ENCODE measurements at regions not wholly inside any gene's neighbourhood (a gene's known extent, or its start where the extent isn't known, plus 50 kb on each side); places are given as distances from the start of the nearest gene placed in this dataset.

DNA sequence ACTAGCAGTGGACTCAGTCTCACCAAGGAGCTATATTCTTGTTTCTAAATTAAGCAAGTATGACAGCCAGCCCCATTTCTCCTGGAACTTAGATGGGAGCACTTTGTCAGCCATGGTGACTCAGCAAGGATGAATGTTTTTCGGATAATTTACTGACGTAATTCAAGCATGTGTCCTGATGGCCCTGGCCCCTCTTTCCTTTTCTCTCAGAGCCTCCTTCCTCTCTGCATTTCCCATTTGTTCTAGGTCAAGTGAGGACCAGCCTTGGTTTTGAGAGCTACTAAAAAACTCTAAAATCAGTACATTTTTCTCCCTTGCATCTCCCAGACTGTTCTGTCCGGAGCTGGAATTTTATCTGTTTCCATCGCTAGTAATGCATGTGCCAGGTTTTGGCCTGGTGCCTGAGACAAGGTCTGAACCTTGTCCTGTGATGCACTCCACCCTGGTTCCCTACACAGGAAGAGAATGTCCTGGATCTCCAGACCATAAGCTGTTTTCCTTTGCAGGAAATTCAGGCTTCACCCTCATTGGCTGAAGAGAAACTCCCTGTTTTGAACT lies 256.6 kb upstream of the ROPN1 start:
- peaks cover 0 to 48% of the 10 kb centered on the region in 2 donors for H3K4me1 ChIP-seq

GRCh38 chr3:124249038-124249437 lies 257.1 kb upstream of the ROPN1 start:
- Histone ChIP-seq H3K27ac (peak overlapping the region; percentile 87 to 89), H3K4me1 (peaks cover 0 to 48% of the 10 kb centered on the region in 2 donors), H3K36me3 (no peaks in the 10 kb centered on the region), H3K9me3 (no peaks in the 10 kb centered on the region), H3K4me3 (no peak overlapping the region), H3K27me3 (no peaks in the 10 kb centered on the region)
- DNase-seq (ENCODE audit: low spot score), result no peak
- TF ChIP-seq, protein P1, sequence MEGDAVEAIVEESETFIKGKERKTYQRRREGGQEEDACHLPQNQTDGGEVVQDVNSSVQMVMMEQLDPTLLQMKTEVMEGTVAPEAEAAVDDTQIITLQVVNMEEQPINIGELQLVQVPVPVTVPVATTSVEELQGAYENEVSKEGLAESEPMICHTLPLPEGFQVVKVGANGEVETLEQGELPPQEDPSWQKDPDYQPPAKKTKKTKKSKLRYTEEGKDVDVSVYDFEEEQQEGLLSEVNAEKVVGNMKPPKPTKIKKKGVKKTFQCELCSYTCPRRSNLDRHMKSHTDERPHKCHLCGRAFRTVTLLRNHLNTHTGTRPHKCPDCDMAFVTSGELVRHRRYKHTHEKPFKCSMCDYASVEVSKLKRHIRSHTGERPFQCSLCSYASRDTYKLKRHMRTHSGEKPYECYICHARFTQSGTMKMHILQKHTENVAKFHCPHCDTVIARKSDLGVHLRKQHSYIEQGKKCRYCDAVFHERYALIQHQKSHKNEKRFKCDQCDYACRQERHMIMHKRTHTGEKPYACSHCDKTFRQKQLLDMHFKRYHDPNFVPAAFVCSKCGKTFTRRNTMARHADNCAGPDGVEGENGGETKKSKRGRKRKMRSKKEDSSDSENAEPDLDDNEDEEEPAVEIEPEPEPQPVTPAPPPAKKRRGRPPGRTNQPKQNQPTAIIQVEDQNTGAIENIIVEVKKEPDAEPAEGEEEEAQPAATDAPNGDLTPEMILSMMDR (IDR thresholded peaks at IDR 0.05), result no peak

More for the DNA sequence above, 256.6 kb upstream of the ROPN1 start:
- H3K27me3 ChIP-seq, result no peaks in the 10 kb centered on the region
- H3K27ac ChIP-seq, result peak overlapping the region; percentile 87 to 89
- TF ChIP-seq, protein P1 (IDR thresholded peaks at IDR 0.05), result no peak
- peak; percentile 72 for DNase-seq (ENCODE audit: low spot score)
- H3K9me3 ChIP-seq, result no peaks in the 10 kb centered on the region
- H3K36me3 ChIP-seq, result no peaks in the 10 kb centered on the region
- H3K4me3 ChIP-seq, result no peak overlapping the region

- no peaks in the 10 kb centered on the region for H3K9me3 ChIP-seq
- DNase-seq (ENCODE audit: low spot score), result no peak
- no peaks in the 10 kb centered on the region for H3K36me3 ChIP-seq
- H3K27ac ChIP-seq, result peak overlapping the region; percentile 31 to 87
- TF ChIP-seq, protein P1 (IDR thresholded peaks at IDR 0.05), result no peak
- no peak overlapping the region for H3K4me3 ChIP-seq
- no peaks in the 10 kb centered on the region for H3K27me3 ChIP-seq
- peaks cover 0 to 48% of the 10 kb centered on the region in 2 donors for H3K4me1 ChIP-seq
These were observed 258.1 kb upstream of the ROPN1 start for GRCh38 chr3:124250053-124250452.

GRCh38 chr3:124256156-124256555 lies 264.2 kb upstream of the ROPN1 start:
- H3K4me3 ChIP-seq, result no peak overlapping the region
- peaks cover 0 to 29% of the 10 kb centered on the region in 2 donors for H3K4me1 ChIP-seq
- no peak overlapping the region for H3K27ac ChIP-seq
- H3K27me3 ChIP-seq, result no peaks in the 10 kb centered on the region
- H3K9me3 ChIP-seq, result no peaks in the 10 kb centered on the region
- DNase-seq (ENCODE audit: low spot score), result no peak
- H3K36me3 ChIP-seq, result no peaks in the 10 kb centered on the region
- TF ChIP-seq, protein P1 (IDR thresholded peaks at IDR 0.05), result no peak

- Histone ChIP-seq H3K4me1 (peaks cover 0 to 29% of the 10 kb centered on the region in 2 donors), H3K27me3 (no peaks in the 10 kb centered on the region), H3K27ac (no peak overlapping the region), H3K4me3 (no peak overlapping the region), H3K36me3 (no peaks in the 10 kb centered on the region), H3K9me3 (no peaks in the 10 kb centered on the region)
- TF ChIP-seq, protein P1 (IDR thresholded peaks at IDR 0.05), result no peak
- no peak for DNase-seq (ENCODE audit: low spot score)
These were observed 264.7 kb upstream of the ROPN1 start for GRCh38 chr3:124256599-124256998.

GRCh38 chr3:124257336-124257864 lies 265.5 kb upstream of the ROPN1 start:
- DNase-seq (ENCODE audit: low spot score), result no peak
- no peak overlapping the region for H3K4me3 ChIP-seq

More at GRCh38 chr3:124257336-124257864, 265.5 kb upstream of the ROPN1 start:
- TF ChIP-seq, protein P1 (IDR thresholded peaks at IDR 0.05), result no peak
- Histone ChIP-seq H3K4me1 (peaks cover 0 to 29% of the 10 kb centered on the region in 2 donors), H3K27ac (no peak overlapping the region), H3K27me3 (no peaks in the 10 kb centered on the region), H3K36me3 (no peaks in the 10 kb centered on the region), H3K9me3 (no peaks in the 10 kb centered on the region)

Measured in right atrium auricular region (tissue), 2 donors.